ENCODE measurements at regions not wholly inside any gene's neighbourhood (a gene's known extent, or its start where the extent isn't known, plus 50 kb on each side); places are given as distances from the start of the nearest gene placed in this dataset.

- no peak overlapping the region for H3K4me3 Mint-ChIP-seq (ENCODE audit: unreplicated experiment)
- H3K4me1 Mint-ChIP-seq (ENCODE audit: low read depth), result peaks cover 47% of the 10 kb centered on the region
- peak overlapping the region; percentile 91 for H3K27ac Mint-ChIP-seq (ENCODE audit: unreplicated experiment)
- DNase-seq (ENCODE audit: low spot score), result no peak
- no peaks in the 10 kb centered on the region for H3K9me3 Mint-ChIP-seq (ENCODE audit: low read depth)
- no peaks in the 10 kb centered on the region for H3K27me3 Mint-ChIP-seq (ENCODE audit: low read depth)
- TF ChIP-seq, protein P1, sequence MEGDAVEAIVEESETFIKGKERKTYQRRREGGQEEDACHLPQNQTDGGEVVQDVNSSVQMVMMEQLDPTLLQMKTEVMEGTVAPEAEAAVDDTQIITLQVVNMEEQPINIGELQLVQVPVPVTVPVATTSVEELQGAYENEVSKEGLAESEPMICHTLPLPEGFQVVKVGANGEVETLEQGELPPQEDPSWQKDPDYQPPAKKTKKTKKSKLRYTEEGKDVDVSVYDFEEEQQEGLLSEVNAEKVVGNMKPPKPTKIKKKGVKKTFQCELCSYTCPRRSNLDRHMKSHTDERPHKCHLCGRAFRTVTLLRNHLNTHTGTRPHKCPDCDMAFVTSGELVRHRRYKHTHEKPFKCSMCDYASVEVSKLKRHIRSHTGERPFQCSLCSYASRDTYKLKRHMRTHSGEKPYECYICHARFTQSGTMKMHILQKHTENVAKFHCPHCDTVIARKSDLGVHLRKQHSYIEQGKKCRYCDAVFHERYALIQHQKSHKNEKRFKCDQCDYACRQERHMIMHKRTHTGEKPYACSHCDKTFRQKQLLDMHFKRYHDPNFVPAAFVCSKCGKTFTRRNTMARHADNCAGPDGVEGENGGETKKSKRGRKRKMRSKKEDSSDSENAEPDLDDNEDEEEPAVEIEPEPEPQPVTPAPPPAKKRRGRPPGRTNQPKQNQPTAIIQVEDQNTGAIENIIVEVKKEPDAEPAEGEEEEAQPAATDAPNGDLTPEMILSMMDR (IDR thresholded peaks at IDR 0.05), result no peak
- no peaks in the 10 kb centered on the region for H3K36me3 Mint-ChIP-seq (ENCODE audit: low read depth)
Observed at GRCh38 chr3:27535809-27536392, 51.7 kb upstream of the SLC4A7 start.

- TF ChIP-seq, protein P1 (IDR thresholded peaks at IDR 0.05), result peak; percentile 81
- Mint-ChIP-seq H3K27ac (ENCODE audit: unreplicated experiment) (peak overlapping the region; percentile 96), H3K36me3 (ENCODE audit: low read depth) (no peaks in the 10 kb centered on the region), H3K9me3 (ENCODE audit: low read depth) (no peaks in the 10 kb centered on the region), H3K4me3 (ENCODE audit: unreplicated experiment) (peak overlapping the region; percentile 15), H3K27me3 (ENCODE audit: low read depth) (no peaks in the 10 kb centered on the region), H3K4me1 (ENCODE audit: low read depth) (peaks cover 47% of the 10 kb centered on the region)
- no peak for DNase-seq (ENCODE audit: low spot score)
Observed at GRCh38 chr3:27533718-27534573, 49.8 kb upstream of the SLC4A7 start.
